ENCODE measurements at regions not wholly inside any gene's neighbourhood (a gene's known extent, or its start where the extent isn't known, plus 50 kb on each side); places are given as distances from the start of the nearest gene placed in this dataset.

DNA sequence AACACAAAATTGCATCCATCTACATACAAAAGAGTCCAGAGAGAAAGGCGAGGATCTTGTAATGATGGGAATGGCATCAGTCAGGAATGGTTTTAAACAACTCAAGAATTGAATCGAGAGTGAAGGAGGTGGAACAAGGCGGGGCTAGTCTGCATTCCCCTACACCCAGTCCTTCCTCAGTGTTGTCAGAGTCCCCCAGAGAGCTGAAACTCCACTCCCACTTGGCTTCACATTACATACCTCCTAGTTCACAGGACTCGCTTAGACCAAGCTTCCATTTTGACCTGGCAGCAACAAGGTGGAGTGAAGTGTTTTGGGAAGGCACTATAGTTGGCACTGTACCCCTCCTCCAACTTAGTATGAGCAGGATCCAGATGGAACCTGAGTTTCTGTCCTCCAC, 1273.5 kb upstream of the CRIM1 start:
- no peaks in the 10 kb centered on the region for H3K36me3 ChIP-seq (ENCODE audit: control insufficient read depth, low read length)
- no peaks in the 10 kb centered on the region for H3F3A ChIP-seq (ENCODE audit: control insufficient read depth, insufficient read depth)

DNA sequence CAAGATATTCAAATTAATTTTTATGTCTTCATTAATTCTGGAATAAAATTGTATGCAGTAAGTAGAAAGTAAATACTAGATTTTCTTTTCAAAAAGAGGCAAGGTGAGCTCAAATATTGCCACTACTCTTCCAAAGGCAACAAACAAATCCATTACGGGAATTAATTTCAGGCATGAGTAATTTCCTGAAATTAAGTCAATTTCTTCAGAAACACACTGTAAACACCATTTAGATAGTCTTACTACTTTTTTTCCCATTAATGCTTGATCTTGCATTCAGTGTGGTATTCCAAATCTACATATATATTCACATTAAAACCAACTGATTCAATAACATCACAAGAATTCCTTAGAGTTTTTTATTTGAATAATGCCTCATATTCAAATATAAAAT, 1274.0 kb upstream of the CRIM1 start:
- Histone ChIP-seq H3K27ac (ENCODE audit: low read depth, low read length) (no peak overlapping the region), H3K9me2 (replicated peaks; ENCODE audit: control insufficient read depth, low read length) (no peaks in the 10 kb centered on the region), H3K79me2 (ENCODE audit: control insufficient read depth, low read length) (no peaks in the 10 kb centered on the region), H3K4me1 (ENCODE audit: control insufficient read depth, low read length) (no peaks in the 10 kb centered on the region), H3K9me3 (ENCODE audit: control insufficient read depth, insufficient read depth, low read length) (no peaks in the 10 kb centered on the region), H3K27me3 (ENCODE audit: control insufficient read depth, low read length) (no peaks in the 10 kb centered on the region), H3K4me2 (ENCODE audit: low read length) (no peak overlapping the region), H3K4me3 (ENCODE audit: low read length) (no peak overlapping the region), H3K36me3 (ENCODE audit: control insufficient read depth, low read length) (no peaks in the 10 kb centered on the region), H4K20me1 (ENCODE audit: control insufficient read depth, insufficient read depth, low read depth, low read length) (no peaks in the 10 kb centered on the region), H3F3A (ENCODE audit: control insufficient read depth, insufficient read depth) (no peaks in the 10 kb centered on the region)
- TF ChIP-seq, protein P1, sequence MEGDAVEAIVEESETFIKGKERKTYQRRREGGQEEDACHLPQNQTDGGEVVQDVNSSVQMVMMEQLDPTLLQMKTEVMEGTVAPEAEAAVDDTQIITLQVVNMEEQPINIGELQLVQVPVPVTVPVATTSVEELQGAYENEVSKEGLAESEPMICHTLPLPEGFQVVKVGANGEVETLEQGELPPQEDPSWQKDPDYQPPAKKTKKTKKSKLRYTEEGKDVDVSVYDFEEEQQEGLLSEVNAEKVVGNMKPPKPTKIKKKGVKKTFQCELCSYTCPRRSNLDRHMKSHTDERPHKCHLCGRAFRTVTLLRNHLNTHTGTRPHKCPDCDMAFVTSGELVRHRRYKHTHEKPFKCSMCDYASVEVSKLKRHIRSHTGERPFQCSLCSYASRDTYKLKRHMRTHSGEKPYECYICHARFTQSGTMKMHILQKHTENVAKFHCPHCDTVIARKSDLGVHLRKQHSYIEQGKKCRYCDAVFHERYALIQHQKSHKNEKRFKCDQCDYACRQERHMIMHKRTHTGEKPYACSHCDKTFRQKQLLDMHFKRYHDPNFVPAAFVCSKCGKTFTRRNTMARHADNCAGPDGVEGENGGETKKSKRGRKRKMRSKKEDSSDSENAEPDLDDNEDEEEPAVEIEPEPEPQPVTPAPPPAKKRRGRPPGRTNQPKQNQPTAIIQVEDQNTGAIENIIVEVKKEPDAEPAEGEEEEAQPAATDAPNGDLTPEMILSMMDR (IDR thresholded peaks at IDR 0.05; ENCODE audit: low read depth, low read length, poor library complexity, severe bottlenecking), result no peak
- TF ChIP-seq EZH2phosphoT487 (IDR thresholded peaks at IDR 0.05; ENCODE audit: borderline replicate concordance, low read length), result no peak

More for the DNA sequence above, 1273.5 kb upstream of the CRIM1 start:
- no peak overlapping the region for H3K27ac ChIP-seq (ENCODE audit: low read depth, low read length)
- TF ChIP-seq EZH2phosphoT487 (IDR thresholded peaks at IDR 0.05; ENCODE audit: borderline replicate concordance, low read length), result no peak
- TF ChIP-seq, protein P1 (IDR thresholded peaks at IDR 0.05; ENCODE audit: low read depth, low read length, poor library complexity, severe bottlenecking), result no peak
- H3K4me2 ChIP-seq (ENCODE audit: low read length), result no peak overlapping the region
- no peaks in the 10 kb centered on the region for H3K9me3 ChIP-seq (ENCODE audit: control insufficient read depth, insufficient read depth, low read length)
- H3K79me2 ChIP-seq (ENCODE audit: control insufficient read depth, low read length), result no peaks in the 10 kb centered on the region
- no peaks in the 10 kb centered on the region for H3K27me3 ChIP-seq (ENCODE audit: control insufficient read depth, low read length)
- H4K20me1 ChIP-seq (ENCODE audit: control insufficient read depth, insufficient read depth, low read depth, low read length), result no peaks in the 10 kb centered on the region
- no peaks in the 10 kb centered on the region for H3K4me1 ChIP-seq (ENCODE audit: control insufficient read depth, low read length)
- H3K9me2 ChIP-seq (replicated peaks; ENCODE audit: control insufficient read depth, low read length), result no peaks in the 10 kb centered on the region
- no peak overlapping the region for H3K4me3 ChIP-seq (ENCODE audit: low read length)

DNA sequence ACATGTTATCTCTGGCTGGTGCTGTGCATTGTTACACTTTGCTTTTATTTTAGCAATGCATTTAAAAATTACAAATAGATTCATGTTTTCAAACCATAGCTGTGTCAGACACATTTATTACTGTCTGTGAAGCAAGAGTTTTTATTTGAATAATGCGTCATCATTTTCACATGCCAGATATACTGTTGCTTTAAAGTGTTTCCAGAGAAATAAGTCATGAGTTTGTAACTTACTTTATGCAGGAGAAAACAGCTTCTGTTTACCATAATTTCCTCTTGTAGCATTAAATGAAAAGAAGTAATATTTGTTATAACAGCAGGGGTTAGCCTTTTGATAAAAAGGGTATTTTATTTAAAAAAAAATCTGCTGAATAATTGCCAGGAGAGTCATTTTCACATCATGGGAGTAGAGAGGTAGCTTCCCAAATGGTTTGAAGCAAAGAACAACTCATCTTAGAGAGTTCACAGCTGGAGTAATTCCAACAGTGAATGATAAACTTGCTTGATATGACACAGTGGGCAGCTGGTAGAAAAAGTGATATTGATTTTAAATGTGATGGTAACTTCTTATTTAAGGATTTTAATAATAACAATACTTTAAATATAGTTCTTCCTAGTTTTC, 1274.5 kb upstream of the CRIM1 start:
- no peaks in the 10 kb centered on the region for H3K9me2 ChIP-seq (replicated peaks; ENCODE audit: control insufficient read depth, low read length)
- H3K4me3 ChIP-seq (ENCODE audit: low read length), result no peak overlapping the region
- no peaks in the 10 kb centered on the region for H3K36me3 ChIP-seq (ENCODE audit: control insufficient read depth, low read length)
- no peaks in the 10 kb centered on the region for H3K27me3 ChIP-seq (ENCODE audit: control insufficient read depth, low read length)
- H3K9me3 ChIP-seq (ENCODE audit: control insufficient read depth, insufficient read depth, low read length), result no peaks in the 10 kb centered on the region
- no peak overlapping the region for H3K4me2 ChIP-seq (ENCODE audit: low read length)
- TF ChIP-seq, protein P1 (IDR thresholded peaks at IDR 0.05; ENCODE audit: low read depth, low read length, poor library complexity, severe bottlenecking), result no peak
- TF ChIP-seq EZH2phosphoT487 (IDR thresholded peaks at IDR 0.05; ENCODE audit: borderline replicate concordance, low read length), result no peak
- H3F3A ChIP-seq (ENCODE audit: control insufficient read depth, insufficient read depth), result no peaks in the 10 kb centered on the region
- H3K79me2 ChIP-seq (ENCODE audit: control insufficient read depth, low read length), result no peaks in the 10 kb centered on the region
- H3K4me1 ChIP-seq (ENCODE audit: control insufficient read depth, low read length), result no peaks in the 10 kb centered on the region
- no peak overlapping the region for H3K27ac ChIP-seq (ENCODE audit: low read depth, low read length)
- no peaks in the 10 kb centered on the region for H4K20me1 ChIP-seq (ENCODE audit: control insufficient read depth, insufficient read depth, low read depth, low read length)
